ENCODE measurements at regions not wholly inside any gene's neighbourhood (a gene's known extent, or its start where the extent isn't known, plus 50 kb on each side); places are given as distances from the start of the nearest gene placed in this dataset.

GRCh38 chr13:82439159-82439904 lies 1442.9 kb downstream of the SLITRK1 start:
- TF ChIP-seq CTCF (IDR thresholded peaks at IDR 0.05; ENCODE audit: low read depth, low read length), result no peak
- TF ChIP-seq MYC (IDR thresholded peaks at IDR 0.05; ENCODE audit: low read depth, low read length), result no peak
- no peak for TF ChIP-seq MAX (IDR thresholded peaks at IDR 0.05; ENCODE audit: low read depth, low read length)
- TF ChIP-seq POLR2A (IDR thresholded peaks at IDR 0.05; ENCODE audit: extremely low read depth, insufficient read length), result no peak
- peak; percentile 3 for DNase-seq (ENCODE audit: low read depth)

GRCh38 chr13:82438320-82438719 lies 1444.0 kb downstream of the SLITRK1 start:
- DNase-seq (ENCODE audit: low read depth), result no peak
- no peak overlapping the region for H3K4me3 ChIP-seq (ENCODE audit: low read depth, low read length)
- TF ChIP-seq CTCF (IDR thresholded peaks at IDR 0.05; ENCODE audit: low read depth, low read length), result no peak
- TF ChIP-seq MAX (IDR thresholded peaks at IDR 0.05; ENCODE audit: low read depth, low read length), result no peak
- no peak for TF ChIP-seq POLR2A (IDR thresholded peaks at IDR 0.05; ENCODE audit: extremely low read depth, insufficient read length)
- TF ChIP-seq MYC (IDR thresholded peaks at IDR 0.05; ENCODE audit: low read depth, low read length), result no peak

More at GRCh38 chr13:82439159-82439904, 1442.9 kb downstream of the SLITRK1 start:
- no peak overlapping the region for H3K4me3 ChIP-seq (ENCODE audit: low read depth, low read length)

GRCh38 chr13:82436099-82436585 lies 1446.1 kb downstream of the SLITRK1 start:
- TF ChIP-seq POLR2A (IDR thresholded peaks at IDR 0.05; ENCODE audit: extremely low read depth, insufficient read length) (no peak), CTCF (IDR thresholded peaks at IDR 0.05; ENCODE audit: low read depth, low read length) (no peak), MAX (IDR thresholded peaks at IDR 0.05; ENCODE audit: low read depth, low read length) (no peak), MYC (IDR thresholded peaks at IDR 0.05; ENCODE audit: low read depth, low read length) (no peak)
- DNase-seq (ENCODE audit: low read depth), result no peak
- H3K4me3 ChIP-seq (ENCODE audit: low read depth, low read length), result no peak overlapping the region

- H3K4me3 ChIP-seq (ENCODE audit: low read depth, low read length), result no peak overlapping the region
- TF ChIP-seq MYC (IDR thresholded peaks at IDR 0.05; ENCODE audit: low read depth, low read length) (no peak), POLR2A (IDR thresholded peaks at IDR 0.05; ENCODE audit: extremely low read depth, insufficient read length) (no peak), MAX (IDR thresholded peaks at IDR 0.05; ENCODE audit: low read depth, low read length) (no peak), CTCF (IDR thresholded peaks at IDR 0.05; ENCODE audit: low read depth, low read length) (no peak)
- DNase-seq (ENCODE audit: low read depth), result no peak
Measured at GRCh38 chr13:82432949-82433348, 1449.3 kb downstream of the SLITRK1 start.

- H3K4me3 ChIP-seq (ENCODE audit: low read depth, low read length), result no peak overlapping the region
- TF ChIP-seq CTCF (IDR thresholded peaks at IDR 0.05; ENCODE audit: low read depth, low read length) (no peak), POLR2A (IDR thresholded peaks at IDR 0.05; ENCODE audit: extremely low read depth, insufficient read length) (no peak), MAX (IDR thresholded peaks at IDR 0.05; ENCODE audit: low read depth, low read length) (no peak), MYC (IDR thresholded peaks at IDR 0.05; ENCODE audit: low read depth, low read length) (no peak)
- no peak for DNase-seq (ENCODE audit: low read depth)
Measured at GRCh38 chr13:82412749-82413148, 1469.5 kb downstream of the SLITRK1 start.
